D721Med (cell line): ENCODE measurements at regions not wholly inside any gene's neighbourhood (a gene's known extent, or its start where the extent isn't known, plus 50 kb on each side); places are given as distances from the start of the nearest gene placed in this dataset.
"Not testable (repeated sequence)": the region's sequence is repeated elsewhere in the genome, so short reads cannot be mapped to it uniquely, and the experiment has no call there.

ENCODE experiments used
- DNase-seq: peaks from one replicate; pipeline ENCODE4 v3.0.0; 2011; ENCODE audit warnings: low spot score; ENCODE audit not compliant: insufficient read length
- FAIRE-seq: peaks from 2 replicates; lab custom pipeline; 2011; peaks lifted over from hg19 to GRCh38; lab: Jason Lieb, UNC
- CTCF ChIP-seq: IDR thresholded peaks from 2 replicates; pipeline ENCODE4 v1.5.1; 2012; ENCODE audit warnings: mild to moderate bottlenecking, control low read depth; ENCODE audit not compliant: insufficient read depth; ENCODE audit errors: missing control alignments

DNA sequence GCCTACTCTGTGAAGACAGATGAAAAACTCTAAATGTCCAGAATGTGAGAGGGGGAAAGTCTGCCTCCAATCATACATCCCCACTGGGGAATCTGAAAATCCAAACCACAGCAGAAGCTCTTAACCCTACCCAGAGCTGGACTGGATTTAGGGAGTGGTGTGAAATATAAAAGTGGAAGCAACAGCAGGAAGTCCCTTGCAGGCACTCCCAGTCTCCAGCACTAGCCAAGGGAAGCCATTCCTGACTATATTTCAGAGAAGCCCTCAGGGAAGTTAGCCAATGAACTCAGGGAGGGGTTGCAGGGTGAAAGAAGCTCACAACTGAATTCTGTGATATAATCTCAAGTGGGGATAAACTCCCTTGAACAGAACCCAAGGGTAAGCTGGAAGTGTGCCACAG is 51.5 kb downstream of the CRPPA start:
- DNase-seq, result no peak
- TF ChIP-seq CTCF, result no peak
- no peak for FAIRE-seq

DNA sequence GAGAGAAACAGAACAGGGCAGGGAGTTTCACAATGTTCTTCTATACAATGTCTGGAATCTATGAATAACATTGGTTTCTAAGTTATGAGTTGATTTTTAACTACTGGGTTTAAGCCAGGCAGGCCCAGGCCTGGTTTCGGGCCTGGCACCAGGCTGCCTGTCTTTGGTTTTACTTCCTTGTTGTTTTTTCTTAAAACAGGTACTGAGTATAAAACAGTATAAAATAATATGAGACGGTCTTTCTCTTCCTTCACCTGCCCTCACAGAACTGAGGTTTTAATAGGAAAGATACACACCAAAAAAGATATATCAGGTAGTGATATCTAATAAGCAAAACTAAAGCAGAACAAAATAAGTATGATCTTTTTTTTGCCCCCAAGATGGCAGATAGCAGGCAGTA is 52.0 kb downstream of the CRPPA start:
- DNase-seq, FAIRE-seq: not testable (repeated sequence)

GRCh38 chr7:16368885-16369284 is 52.5 kb downstream of the CRPPA start:
- no peak for FAIRE-seq
- no peak for TF ChIP-seq CTCF
- no peak for DNase-seq

- FAIRE-seq, result no peak
- TF ChIP-seq CTCF, result no peak
- no peak for DNase-seq
Measured at GRCh38 chr7:16367115-16367514, 54.2 kb downstream of the CRPPA start.

DNA sequence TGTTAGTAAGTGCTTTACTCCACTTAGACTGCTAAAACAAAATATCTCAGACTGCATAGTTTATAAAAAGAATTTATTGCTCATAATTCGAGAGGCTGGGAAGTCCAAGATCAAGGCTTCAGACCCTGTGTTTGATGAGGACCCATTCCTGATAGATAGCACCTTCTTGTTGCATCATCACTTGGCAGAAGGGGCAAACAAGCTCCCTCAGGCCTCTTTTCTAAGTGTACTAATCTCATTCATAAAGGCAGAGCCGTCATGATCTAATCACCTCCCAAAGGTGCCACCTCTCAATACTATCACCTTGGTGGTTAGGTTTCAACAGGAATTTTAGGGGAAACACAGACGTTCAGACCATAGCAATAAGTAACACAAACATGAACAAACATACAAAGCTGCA is 55.4 kb downstream of the CRPPA start:
- no peak for DNase-seq
- FAIRE-seq, result no peak
- no peak for TF ChIP-seq CTCF

- TF ChIP-seq CTCF, result no peak
- FAIRE-seq, result no peak
- DNase-seq, result no peak
Measured at GRCh38 chr7:16365177-16365576, 56.2 kb downstream of the CRPPA start.

DNA sequence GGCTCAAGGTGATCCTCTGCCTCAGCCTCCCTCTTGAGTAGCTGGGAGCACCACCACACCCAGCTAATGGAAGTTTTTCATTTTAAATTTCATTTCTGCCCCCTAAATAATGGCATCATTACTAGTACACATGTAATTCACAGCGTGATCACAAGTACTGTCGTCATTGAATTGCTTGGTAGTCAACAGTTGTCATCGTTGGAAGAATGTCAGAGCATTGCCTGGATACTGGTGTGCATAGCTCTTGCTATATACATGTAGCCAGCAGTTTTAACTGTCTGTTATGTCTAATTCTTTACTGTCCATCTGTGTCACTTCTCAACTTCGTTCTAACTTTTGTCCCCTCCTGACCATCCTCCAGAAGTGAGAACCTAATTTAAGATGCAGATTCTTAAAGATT is 62.1 kb downstream of the CRPPA start:
- no peak for TF ChIP-seq CTCF
- no peak for FAIRE-seq

DNA sequence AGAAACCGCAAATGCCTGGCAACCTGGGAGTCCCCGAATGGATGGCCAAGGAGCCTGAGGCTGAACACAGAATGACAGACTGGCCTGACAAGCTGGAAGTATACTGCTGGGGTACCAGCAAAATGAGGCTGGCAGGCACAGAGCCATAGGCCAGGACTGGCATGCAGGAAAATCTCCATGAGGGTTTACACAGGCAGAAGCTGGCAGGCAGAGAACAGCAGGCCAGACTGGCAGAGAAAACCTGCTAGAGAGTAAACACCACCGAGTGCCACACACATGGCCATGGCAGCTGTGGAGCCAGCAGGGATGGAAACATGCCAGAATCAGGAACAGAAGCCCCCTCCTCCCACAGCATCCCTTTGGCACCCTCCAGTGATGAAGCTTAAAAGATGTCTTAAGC is 63.4 kb downstream of the CRPPA start:
- no peak for FAIRE-seq
- DNase-seq, result no peak
- peak; percentile 32 for TF ChIP-seq CTCF

More for the DNA sequence above, 62.1 kb downstream of the CRPPA start:
- DNase-seq, result no peak
